Kidney tubule cell (primary cell): ENCODE measurements at regions not wholly inside any gene's neighbourhood (a gene's known extent, or its start where the extent isn't known, plus 50 kb on each side); places are given as distances from the start of the nearest gene placed in this dataset.

ENCODE experiments used
- DNase-seq: peaks from one replicate; pipeline ENCODE4 v3.0.0-alpha.2; 2018; ENCODE audit warnings: low spot score

DNA sequence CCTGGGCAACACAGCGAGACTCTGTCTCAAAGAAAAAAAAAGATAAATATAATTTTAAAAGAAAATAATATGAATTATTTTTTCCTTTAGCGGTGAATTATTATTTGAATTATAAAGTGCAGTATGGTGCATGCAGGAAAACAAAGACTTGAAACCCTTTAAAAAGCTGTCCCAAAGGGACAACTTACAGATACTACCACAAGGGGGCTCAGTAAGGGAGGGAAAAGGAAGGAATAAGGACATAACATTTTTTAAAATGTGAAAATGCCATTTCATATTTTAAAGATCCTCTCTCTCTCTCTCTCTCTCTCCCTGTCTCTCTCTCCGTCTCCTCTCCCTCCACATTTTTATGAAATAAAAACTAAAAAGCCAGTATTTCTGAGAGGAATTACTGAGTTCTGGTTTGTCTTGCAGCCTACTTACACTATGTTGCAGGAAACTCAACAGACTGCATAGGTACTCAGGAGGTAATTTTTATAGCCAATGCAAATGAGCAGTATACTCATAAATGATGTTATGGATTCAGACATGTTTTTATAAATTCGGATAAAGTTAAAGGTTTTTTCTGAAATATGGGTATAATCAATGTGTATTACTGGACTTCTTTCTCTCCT, 455.0 kb upstream of the GJE1 start:
- DNase-seq, result peak; percentile 30

DNA sequence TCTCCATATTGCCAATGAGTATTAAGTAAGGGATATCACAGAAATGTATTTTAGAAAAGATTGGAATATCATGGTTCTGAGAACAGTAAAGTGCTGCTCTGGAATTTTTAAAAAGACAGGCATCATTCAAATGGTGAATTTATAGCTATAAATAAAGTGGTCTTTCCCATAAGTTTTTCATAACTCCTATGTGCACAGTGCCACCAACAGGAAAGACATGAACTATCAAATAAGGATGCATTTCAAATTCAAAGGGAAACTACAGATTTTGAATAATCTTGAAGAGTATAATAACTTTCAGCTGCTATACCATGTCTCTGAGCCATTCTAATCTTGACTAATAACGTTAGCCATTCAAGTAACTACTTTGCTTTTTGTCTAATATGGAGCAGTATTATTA, 456.8 kb upstream of the GJE1 start:
- no peak for DNase-seq

DNA sequence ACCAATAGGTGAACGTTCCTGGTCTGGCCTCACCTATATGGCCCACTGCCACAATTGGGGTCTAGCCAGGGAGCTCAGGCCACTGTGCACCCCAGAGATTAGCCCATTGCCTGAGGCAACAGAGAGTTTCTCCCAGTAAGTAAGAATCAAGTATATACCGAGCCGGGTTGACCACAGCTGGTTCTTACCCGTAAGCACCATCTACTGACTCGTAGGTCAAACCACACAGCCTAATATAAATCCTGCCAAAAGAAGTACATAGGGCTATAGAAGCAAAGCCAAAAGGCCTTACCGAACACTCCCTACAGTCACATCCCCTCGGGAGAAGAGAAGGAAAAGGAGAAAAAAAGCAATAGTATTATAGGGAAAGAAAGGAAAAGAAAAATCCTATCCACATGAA, 463.6 kb upstream of the GJE1 start:
- no peak for DNase-seq

DNA sequence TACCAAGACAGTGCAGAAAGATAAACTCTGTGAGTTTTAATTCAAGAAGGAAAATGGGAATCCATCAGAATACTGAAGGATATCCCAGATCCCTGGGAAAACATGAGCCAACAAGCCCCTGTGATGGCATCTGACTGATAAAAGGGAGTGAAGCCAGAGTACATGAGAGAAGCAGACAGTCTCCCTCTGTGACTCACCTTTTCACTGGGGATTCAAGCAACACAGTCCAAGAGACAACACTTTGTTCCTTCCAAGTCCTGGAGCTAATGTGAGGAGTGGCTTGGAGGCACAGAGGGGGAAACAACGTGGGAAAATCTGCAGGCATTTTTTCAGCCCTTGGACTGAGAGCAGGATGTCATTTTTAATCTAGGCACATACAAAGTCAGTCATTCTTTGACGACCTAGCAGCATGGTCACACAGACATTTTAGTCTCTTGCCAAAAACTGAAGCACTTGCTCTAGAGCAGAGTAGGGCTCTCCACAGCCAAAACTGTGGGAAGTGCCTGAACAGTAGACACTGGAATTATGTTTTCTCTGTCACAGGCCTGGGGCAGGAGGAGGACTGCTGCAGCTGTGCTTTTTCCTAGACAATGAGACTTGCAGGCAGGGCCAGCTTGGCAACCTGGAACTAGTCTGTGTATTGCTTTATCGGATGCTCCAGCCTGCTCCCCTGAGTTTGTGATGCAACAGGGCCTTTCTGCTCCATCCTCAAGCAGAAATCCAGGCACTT, 465.0 kb upstream of the GJE1 start:
- no peak for DNase-seq

DNA sequence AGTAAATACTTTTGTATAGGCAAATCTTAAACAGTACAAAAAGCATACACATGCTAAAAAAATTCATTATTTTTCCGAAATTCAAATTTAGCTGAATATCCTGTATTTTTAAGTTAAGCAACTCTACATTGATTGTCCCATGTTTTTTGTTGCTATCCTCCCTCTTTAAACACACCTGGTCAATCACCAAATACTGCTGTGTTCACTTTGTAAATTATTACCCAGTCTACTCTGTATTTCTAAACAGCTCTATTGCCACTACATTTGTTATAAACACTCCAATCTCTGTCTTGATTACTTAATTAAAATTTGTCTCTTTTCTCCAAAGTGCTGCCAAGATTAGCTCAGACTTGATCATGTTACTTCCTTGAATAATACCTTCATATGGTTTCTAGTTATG, 466.5 kb upstream of the GJE1 start:
- no peak for DNase-seq

DNA sequence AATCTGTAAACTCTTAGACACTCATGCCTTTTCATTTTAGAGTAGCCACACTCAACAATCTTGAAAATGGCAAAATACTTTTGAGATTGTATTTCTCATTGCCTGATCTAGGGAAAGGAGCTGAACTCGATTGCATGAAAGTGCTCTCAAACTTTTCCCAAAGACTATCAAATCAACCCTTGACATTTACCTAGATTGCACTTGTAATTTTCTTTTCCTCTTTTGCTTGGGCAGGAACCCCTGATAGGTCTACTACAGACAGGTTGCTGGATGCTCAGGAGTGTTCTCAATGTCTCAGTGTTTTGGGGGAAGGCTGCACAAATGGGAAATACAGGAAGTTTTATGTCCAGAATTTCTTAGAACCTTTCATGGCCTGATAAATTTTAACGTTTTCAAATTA, 468.0 kb upstream of the GJE1 start:
- no peak for DNase-seq

DNA sequence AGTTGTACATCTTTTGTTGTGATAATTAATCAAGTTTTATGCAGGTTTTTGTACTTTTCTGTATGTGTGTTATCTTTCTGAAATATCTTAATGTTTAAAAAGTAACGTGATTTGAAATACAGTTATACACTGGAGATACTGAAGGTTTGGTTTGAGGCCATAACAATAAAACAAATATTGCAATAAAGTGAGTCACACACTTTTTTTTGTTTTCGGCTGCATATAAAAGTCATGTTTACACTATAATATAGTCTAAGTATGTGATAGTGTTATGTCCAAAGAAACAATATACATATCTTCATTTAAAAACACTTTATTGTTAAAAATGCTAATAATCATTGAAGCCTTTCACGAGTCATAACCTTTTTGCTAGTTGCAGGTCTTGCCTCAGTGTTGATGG, 473.1 kb upstream of the GJE1 start:
- DNase-seq, result no peak

DNA sequence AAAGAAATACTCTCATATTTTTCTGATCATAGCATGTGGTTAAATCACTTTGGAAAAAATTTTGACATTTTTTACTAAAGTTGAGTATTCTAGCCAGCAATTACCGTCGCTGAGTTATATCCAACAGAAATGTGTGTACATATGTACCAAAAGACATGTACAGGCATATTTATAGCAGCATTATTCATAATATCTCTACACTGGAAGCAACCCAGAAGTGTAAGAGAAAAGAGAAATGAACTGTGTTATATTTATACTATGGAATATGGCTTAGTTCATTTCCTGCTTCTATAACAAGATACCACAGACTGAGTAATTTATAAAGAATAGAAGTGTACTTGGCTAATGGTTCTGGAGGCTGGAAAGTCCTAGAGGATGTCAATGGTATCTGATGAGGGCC, 474.0 kb upstream of the GJE1 start:
- DNase-seq, result no peak

DNA sequence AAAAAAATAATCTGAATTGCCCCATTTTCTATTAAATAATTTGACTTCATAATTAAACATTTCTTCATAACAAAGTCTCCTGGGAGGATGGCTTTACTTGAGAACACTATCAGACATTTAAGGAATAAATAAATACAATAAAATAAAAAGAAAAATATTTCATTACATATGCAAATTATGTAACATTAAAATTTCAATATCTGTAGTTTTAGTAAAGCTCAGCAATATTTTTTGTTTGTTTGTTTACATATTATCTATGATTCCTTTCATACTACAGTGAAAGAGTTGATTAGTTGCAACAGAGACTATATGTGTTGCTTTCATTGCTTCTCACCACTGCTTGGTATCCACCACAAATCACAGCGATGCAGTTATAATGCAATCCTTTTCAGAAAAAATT, 474.9 kb upstream of the GJE1 start:
- no peak for DNase-seq

DNA sequence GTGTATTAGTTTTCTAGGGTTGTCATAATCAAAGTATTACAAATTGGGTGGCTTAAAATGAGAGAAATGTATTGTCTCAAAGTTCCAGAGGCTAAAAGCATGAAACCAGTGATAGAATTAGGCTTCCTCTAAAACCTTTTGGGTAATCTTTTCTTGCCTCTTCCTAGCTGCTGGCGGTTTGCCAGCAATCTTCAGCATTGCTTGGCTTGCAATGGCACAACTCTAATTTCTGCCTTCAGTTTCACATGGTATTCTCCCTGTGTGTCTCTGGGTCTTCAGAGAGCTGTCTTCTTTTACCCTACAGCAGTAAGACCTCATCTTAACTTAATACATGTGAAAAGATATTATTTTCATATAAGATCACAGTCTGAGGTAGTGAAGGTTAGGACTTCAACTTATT, 479.1 kb upstream of the GJE1 start:
- no peak for DNase-seq

DNA sequence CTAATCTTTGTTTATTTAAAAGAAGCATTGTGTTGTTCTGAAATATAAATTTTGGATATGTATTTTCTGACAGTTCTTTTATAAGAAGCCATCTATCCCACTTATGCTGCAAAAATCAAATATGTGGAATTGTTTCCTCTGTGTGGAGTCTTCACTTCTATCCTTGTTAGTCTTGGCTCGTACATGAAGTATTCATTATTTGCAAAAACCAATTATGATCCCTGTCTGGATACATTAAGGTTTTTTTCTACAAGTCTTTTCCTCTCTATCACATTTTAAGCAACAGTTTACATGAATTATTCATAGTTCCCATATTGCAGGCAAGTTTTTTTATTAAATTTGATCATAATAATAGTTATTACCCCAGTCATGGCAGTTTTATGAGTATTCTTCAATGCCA, 490.8 kb upstream of the GJE1 start:
- DNase-seq, result no peak

DNA sequence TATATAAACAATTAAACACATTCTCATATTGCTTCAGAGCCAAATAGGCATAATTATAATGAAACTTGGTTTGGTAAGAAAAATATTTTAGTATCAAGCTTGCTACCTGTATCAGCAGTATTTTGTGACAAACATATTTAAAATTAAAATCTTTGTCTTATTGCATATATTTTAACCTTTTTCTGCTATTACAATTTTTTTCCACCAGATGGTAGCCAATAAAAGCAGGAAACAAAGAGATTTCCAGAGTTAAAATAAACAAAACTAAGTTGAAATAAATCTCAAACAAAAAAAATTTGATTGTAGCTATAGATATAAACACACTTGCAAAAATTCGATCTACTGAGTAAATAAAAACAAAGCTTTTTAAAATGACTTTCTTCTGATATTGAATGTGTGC, 491.3 kb upstream of the GJE1 start:
- DNase-seq, result no peak

DNA sequence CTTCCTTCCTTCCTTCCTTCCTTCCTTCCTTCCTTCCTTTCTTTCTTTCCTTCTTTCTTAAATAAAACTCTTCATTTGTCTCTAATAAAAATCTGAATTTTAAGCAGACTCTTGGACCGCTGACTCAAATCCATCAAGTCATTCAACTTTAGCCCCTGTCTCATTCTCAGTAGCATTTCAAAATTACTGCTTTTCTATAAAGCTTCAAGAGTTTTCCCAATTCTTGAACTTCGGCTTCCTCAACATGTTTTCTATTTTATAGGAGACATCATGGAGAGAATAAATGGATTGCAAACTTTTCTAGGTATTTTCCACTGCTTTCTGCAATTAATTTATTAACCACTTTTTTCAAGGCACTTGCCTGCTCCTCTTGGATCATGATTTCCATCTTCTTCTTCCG, 497.1 kb upstream of the GJE1 start:
- DNase-seq, result no peak

DNA sequence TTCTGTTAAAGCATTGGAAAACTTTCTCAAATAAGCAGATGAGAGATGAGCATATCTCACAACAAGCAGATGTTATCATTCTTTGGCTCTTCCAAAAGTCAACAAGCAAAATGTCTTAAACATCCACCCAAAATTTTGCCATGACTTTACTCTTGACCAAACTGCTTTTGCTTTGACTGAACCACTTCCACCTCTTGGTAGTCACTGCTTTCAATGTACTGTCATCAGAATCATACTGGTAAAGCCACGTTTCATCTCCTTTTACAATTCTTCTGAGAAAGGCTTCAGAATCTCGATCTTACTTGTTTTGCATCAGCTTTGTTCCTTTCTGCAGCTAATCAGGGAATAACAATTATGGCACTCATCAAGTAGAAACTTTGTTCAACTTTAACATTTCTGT, 498.5 kb upstream of the GJE1 start:
- DNase-seq, result no peak

DNA sequence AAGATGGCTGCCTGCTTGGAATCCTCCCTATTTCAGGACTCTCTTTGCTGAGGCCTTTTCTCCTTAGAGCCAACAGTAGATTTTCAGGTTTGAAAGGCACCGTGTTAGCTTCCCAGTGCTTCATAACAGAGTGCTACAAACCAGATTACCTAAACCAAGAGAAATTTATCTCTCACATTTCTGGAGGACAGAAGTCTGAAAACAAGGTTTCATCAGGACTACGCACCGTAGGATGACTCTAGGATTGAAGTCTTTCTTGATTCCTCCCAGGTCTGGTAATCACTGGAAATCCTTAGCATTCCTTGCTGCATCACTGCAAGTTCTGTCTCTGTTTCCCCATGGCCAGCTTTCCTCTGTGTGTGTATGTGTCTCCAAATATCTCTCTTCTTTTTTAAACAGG, 508.4 kb upstream of the GJE1 start:
- no peak for DNase-seq

DNA sequence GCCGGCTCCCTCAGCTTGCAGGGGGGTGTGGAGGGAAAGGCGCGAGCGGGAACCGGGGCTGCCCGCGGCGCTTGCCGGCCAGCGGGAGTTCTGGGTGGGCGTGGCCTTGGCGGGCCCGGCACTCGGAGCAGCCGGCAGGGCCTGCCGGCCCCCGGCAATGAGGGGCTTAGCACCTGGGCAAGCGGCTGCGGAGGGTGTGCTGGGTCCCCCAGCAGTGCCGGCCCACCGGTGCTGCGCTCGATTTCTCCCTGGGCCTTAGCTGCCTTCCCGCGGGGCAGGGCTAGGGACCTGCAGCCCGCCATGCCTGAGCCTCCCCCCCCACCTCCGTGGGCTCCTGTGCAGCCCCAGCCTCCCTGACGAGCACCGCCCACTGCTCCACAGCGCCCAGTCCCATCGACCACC, 514.5 kb upstream of the GJE1 start:
- no peak for DNase-seq

DNA sequence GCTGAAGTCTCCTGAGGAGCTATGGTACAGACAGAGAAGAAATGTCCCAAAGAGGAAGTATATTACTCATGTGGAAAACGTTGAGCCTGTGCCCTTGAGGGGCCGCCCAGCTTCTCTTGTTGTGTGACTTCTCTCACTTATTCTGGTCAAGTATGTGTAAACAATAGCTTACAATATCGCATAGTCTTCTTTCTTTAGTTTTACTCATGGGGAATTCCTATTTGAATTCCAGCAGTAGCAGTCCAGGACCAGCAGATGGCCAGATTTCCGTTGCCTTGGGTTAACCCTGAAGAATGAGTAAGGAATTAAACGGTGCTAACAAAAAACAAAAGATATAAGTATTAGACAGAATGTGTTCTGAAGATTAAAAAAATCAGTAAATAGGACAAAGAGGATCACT, 522.0 kb upstream of the GJE1 start:
- peak; percentile 20 for DNase-seq

DNA sequence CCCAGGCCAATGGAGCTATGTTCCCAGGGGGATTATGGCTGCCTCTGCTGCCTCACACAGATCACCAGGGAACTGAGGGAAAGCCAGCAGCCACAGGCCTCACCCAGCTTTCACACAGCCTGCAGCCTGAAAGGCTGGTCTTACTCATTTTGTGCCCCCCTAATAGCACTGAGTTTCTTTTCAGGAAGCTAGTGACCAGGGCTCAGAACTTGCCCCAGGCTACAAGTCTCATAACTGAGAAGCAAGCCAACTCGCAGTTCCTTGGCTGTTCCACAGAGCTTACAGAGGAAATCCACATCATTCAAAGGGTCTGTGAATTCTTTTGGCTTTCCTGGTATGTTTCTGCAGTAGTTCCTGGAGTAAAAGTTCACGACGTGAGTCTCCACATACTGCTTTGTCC, 524.8 kb upstream of the GJE1 start:
- DNase-seq, result peak; percentile 8

DNA sequence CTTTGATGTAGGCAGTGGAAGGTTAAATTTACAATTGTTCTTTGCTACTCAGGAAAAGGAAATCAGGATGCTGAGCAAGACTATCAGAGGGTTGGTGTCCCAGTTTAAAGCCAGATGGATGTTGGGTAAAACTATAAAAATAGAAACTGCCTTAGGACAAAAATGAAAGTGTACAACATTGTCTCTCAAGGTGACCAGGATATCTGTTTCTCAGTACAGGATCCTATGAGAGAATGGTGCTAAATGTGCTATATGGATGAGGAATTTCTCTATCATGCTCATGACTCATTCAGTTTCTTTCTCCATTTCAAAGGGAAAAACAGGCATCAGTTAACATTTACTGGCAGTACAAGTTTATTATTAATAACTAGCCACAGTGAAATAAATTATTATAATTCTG, 534.2 kb upstream of the GJE1 start:
- peak; percentile 62 for DNase-seq

DNA sequence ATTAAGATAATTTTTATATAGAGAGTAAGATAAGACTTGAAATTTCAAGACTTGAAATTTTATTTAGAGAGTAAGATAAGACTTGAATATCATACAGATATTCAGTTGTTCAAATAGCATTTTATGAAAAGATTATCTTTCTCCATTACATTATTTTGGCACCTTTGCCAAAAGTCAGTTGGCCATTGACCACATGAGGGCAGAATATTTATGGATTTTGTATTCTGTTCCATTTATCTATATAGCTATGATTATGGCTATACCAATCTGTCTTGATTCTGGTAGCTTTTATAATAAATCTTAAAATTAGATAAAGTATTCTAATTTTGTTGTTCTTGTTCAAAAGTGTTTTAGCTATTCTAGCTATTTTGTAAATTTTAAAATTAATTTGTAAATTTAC, 537.9 kb upstream of the GJE1 start:
- DNase-seq, result no peak

DNA sequence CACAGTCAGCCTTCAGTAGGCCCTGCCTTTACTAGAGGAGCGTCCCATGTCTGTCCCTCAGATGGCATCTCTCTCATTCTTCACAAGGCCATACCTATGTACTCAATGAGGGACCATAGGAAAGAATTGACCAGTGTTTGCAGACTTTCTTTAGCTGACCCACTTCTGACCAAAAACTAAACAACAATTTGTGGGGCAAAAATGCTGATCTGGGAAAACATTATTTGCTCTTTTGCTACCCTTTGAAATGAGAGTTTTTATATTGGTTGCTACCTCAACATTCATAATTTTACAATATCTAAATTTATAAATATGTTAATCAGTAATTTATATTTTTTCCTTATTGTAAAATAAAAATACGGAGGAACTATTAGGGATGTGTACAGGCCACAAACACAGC, 539.4 kb upstream of the GJE1 start:
- DNase-seq, result no peak

DNA sequence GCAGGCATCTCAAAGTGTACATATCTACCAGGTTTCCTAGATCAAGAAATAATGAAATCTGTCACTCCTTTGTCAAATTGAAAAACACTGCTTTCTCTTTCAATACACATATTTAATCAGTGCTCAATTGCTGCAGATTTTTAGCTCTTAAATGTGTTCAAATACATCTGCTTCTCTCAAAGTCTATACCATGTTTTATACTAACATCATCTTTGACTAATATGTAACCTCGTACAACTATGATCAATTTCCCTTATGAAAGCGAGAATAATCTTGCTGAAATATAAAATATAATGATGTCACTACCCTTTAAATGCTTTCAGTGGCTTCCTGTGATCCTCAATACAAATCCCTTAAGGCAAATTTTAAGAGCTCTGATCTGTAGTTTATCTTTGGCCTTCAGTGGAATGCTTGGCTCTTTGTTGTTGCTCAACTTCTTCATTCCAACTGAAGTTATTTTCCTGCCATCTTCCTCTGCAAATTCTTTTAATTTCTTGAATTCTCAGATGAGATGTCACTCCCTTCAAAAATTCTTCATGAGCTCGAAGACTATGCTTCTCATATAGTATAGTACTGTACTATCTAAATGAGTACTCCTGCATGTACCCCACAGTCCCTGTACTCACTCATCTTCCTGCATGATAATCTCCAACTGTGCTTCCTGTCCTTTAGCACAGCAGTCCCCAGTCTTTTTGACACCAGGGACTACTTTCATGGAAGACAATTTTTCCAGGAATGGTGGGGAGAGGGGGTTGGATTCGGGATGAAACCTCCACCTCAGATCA, 545.1 kb upstream of the GJE1 start:
- peak; percentile 41 for DNase-seq

DNA sequence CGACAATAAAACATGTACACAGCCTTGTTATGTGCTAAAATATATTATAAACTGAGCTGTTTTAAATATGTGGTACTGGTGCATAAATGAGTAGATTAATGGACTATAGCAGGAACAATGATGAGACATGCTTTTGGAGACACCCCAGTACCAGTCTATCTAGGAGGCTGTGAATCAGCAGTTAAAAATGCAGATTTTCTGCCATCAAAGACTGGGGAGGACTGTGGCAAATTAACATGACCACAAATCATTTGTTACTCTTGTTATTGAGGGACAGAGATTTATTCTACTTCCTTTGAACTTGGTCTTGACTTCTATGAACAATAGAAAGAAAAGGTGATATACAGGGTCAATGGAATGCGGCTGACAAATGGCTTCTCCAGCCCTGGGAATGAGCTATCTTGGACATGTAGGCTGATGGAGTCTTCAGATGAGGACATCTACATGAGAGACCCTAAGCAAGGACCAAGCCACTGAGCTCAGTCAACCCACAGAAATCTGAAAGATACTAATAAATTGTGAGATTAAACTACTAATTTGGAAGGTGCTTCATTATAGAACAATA, 551.7 kb upstream of the GJE1 start:
- peak; percentile 77 for DNase-seq
